K562 (cell line): ENCODE measurements at regions not wholly inside any gene's neighbourhood (a gene's known extent, or its start where the extent isn't known, plus 50 kb on each side); places are given as distances from the start of the nearest gene placed in this dataset.

Experiments
- ATAC-seq: fragments of 200-7000 bp; cut with Tn5 transposase; 3 replicates; pipeline ENCODE4 v1.9.1; 2020; ENCODE audit warnings: moderate library complexity
- BruUV-seq: library from RNA; stranded (reverse); fragments of 400-500 nt; replicated peaks from 2 replicates; lab custom pipeline; 2021; lab: Mats Ljungman, UMichigan
- CTCF ChIA-PET: fragments of 300-600 bp; formaldehyde crosslinking; extraction: SDS; loops from one replicate; lab custom pipeline; 2021; ENCODE audit warnings: low intra/inter-chr PET ratio; lab: Yijun Ruan, JAX
- POLR2A ChIA-PET: fragments of 300-600, 350-650 bp; sonication (Branson Sonifier 250); formaldehyde crosslinking; extraction: SDS; loops from one replicate; lab custom pipeline; 2021; ENCODE audit warnings: antibody characterized with exemption, inconsistent platforms; lab: Yijun Ruan, JAX
- DNase-seq, 4 experiments: peaks; one replicate each; pipeline versions ENCODE4 v3.0.0 to v3.0.0-alpha.2; 2011 to 2018; ENCODE audit warnings: low spot score in 3 of 4, mixed read lengths in 3 of 4; ENCODE audit errors: extremely low read depth in 1 of 4
- FAIRE-seq: peaks from 2 replicates; lab custom pipeline; 2011; peaks lifted over from hg19 to GRCh38; lab: Jason Lieb, UNC
- H2AFZ ChIP-seq: 2 replicates; pipeline ENCODE4 v1.6.0; 2011; ENCODE audit warnings: low read depth, low read length, control low read depth, inconsistent platforms
- H3K27ac ChIP-seq: fragments of 200-600 bp; 3 replicates; pipeline ENCODE4 v1.8.0; 2011; ENCODE audit warnings: low read depth, mild to moderate bottlenecking, control low read depth, inconsistent platforms, low read length, moderate library complexity, mixed read lengths; ENCODE audit errors: extremely low read depth
- H3K27me3 ChIP-seq, 2 experiments: fragments of 300-600 bp in 1 of 2; 2 replicates in 1 of 2; 3 replicates in 1 of 2; pipeline versions ENCODE4 v1.6.0 to v1.8.0; 2011; ENCODE audit warnings: inconsistent platforms in 2 of 2, low read length in 2 of 2, mild to moderate bottlenecking in 1 of 2, mixed read lengths in 1 of 2, moderate library complexity in 1 of 2; ENCODE audit not compliant: control insufficient read depth in 2 of 2, insufficient read depth in 2 of 2
- H3K36me3 ChIP-seq: fragments of 300-600 bp; 3 replicates; pipeline ENCODE4 v1.8.0; 2011; ENCODE audit warnings: mild to moderate bottlenecking, low read length, inconsistent platforms; ENCODE audit not compliant: control insufficient read depth, insufficient read depth
- H3K4me1 ChIP-seq, 2 experiments: fragments of 200-600 bp in 1 of 2; replicated peaks in 1 of 2; 2 replicates in 1 of 2; 3 replicates in 1 of 2; pipeline versions ENCODE4 v1.5.1 to v1.8.0; 2011; ENCODE audit warnings: inconsistent platforms in 2 of 2, low read length in 2 of 2, mild to moderate bottlenecking in 1 of 2, mixed read lengths in 1 of 2, moderate library complexity in 1 of 2; ENCODE audit not compliant: control insufficient read depth in 2 of 2, insufficient read depth in 2 of 2
- H3K4me2 ChIP-seq: 2 replicates; pipeline ENCODE4 v1.6.1; 2011; ENCODE audit warnings: low read length, control low read depth, inconsistent platforms, mixed read lengths; ENCODE audit not compliant: insufficient read depth
- H3K4me3 ChIP-seq: fragments of 200-600 bp; sonication (generic), shearing (Covaris generic); 2 replicates; pipeline ENCODE4 v1.5.1; 2016; ENCODE audit warnings: control low read depth, inconsistent platforms
- H3K79me2 ChIP-seq: fragments of 200-600 bp; 3 replicates; pipeline ENCODE4 v1.8.0; 2011; ENCODE audit warnings: low read length, inconsistent platforms; ENCODE audit not compliant: control insufficient read depth, insufficient read depth
- H3K9ac ChIP-seq, 2 experiments: 2 replicates each; pipeline versions ENCODE4 v1.6.0 to v1.6.1; 2011; ENCODE audit warnings: low read depth in 2 of 2, low read length in 2 of 2, control low read depth in 1 of 2, inconsistent platforms in 1 of 2, mild to moderate bottlenecking in 1 of 2, mixed read lengths in 1 of 2; ENCODE audit not compliant: insufficient read depth in 1 of 2
- H3K9me1 ChIP-seq: one replicate; pipeline ENCODE4 v1.6.0; 2011; ENCODE audit warnings: inconsistent platforms, mild to moderate bottlenecking, low read length, moderate library complexity; ENCODE audit not compliant: control insufficient read depth, insufficient read depth
- H3K9me3 ChIP-seq: replicated peaks from 2 replicates; pipeline ENCODE4 v1.5.1; 2011; ENCODE audit warnings: low read depth, low read length, inconsistent platforms; ENCODE audit not compliant: control insufficient read depth, insufficient read depth
- H4K20me1 ChIP-seq: replicated peaks from 2 replicates; pipeline ENCODE4 v1.6.1; 2011; ENCODE audit warnings: low read length, inconsistent platforms, mixed read lengths; ENCODE audit not compliant: control insufficient read depth, insufficient read depth
- ATF1 ChIP-seq, 2 experiments: fragments of 450-650 bp in 1 of 2; IDR thresholded peaks; 2 replicates each; pipeline ENCODE4 v1.6.1; 2016; ENCODE audit warnings: missing compliant biosample characterization in 1 of 2, missing genetic modification characterization in 1 of 2
- CHCHD3 ChIP-seq: fragments of 250-450 bp; sonication (Bioruptor Pico); IDR thresholded peaks from 2 replicates; pipeline ENCODE4 v2.1.2; 2022; ENCODE audit warnings: mild to moderate bottlenecking
- E2F6 ChIP-seq, 2 experiments: IDR thresholded peaks; 2 replicates each; pipeline ENCODE4 v1.6.1; 2011; ENCODE audit warnings: borderline replicate concordance in 1 of 2, control low read depth in 1 of 2, low read depth in 1 of 2, low read length in 1 of 2, mild to moderate bottlenecking in 1 of 2, mixed read lengths in 1 of 2, moderate library complexity in 1 of 2; ENCODE audit not compliant: insufficient read depth in 1 of 2, insufficient read length in 1 of 2, poor library complexity in 1 of 2, severe bottlenecking in 1 of 2; ENCODE audit errors: extremely low read depth in 1 of 2
- HNRNPH1 ChIP-seq: fragments of 200-400 bp; formaldehyde crosslinking; optimal IDR thresholded peaks from 2 replicates; pipeline ENCODE3; 2017; ENCODE audit warnings: low read depth, mild to moderate bottlenecking, low read length, moderate library complexity
- MCM5 ChIP-seq: fragments of 450-650 bp; IDR thresholded peaks from 2 replicates; pipeline ENCODE4 v1.6.1; 2016; ENCODE audit warnings: low read depth
- NCOA1 ChIP-seq: fragments of 450-650 bp; IDR thresholded peaks from 2 replicates; pipeline ENCODE4 v1.6.1; 2016; ENCODE audit warnings: low read depth
- NEUROD1 ChIP-seq: fragments of 150-350 bp; IDR thresholded peaks from 2 replicates; pipeline ENCODE4 v1.6.1; 2014; ENCODE audit warnings: borderline replicate concordance, low read length, low read depth; ENCODE audit not compliant: partially characterized antibody
- PHTF2 ChIP-seq: fragments of 250-450 bp; sonication (Bioruptor Pico); IDR thresholded peaks from 2 replicates; pipeline ENCODE4 v1.5.0; 2021; ENCODE audit warnings: mild to moderate bottlenecking
- RBM39 ChIP-seq: fragments of 200-400 bp; formaldehyde crosslinking; optimal IDR thresholded peaks from 2 replicates; pipeline ENCODE3; 2018; ENCODE audit warnings: low read depth, low read length
- SAFB2 ChIP-seq: fragments of 200-400 bp; formaldehyde crosslinking; IDR thresholded peaks from 2 replicates; pipeline ENCODE4 v1.6.1; 2018; ENCODE audit warnings: borderline replicate concordance, low read length, low read depth, moderate library complexity; ENCODE audit not compliant: severe bottlenecking
- SLC30A9 ChIP-seq: fragments of 250-450 bp; sonication (Bioruptor Pico); IDR thresholded peaks from 2 replicates; pipeline ENCODE4 v1.8.0; 2022; ENCODE audit warnings: mild to moderate bottlenecking, moderate library complexity
- SMAD3 ChIP-seq: fragments of 450-650 bp; formaldehyde crosslinking; conservative IDR thresholded peaks from 2 replicates; pipeline ENCODE4 v1.4.0; 2020; ENCODE audit warnings: mild to moderate bottlenecking
- SMAD4 ChIP-seq: fragments of 250-450 bp; sonication (Bioruptor Pico); conservative IDR thresholded peaks from 2 replicates; pipeline ENCODE4 v1.8.0; 2021; ENCODE audit warnings: inconsistent platforms, mild to moderate bottlenecking, moderate library complexity
- SMARCA5 ChIP-seq: fragments of 450-650 bp; IDR thresholded peaks from 2 replicates; pipeline ENCODE4 v1.6.1; 2016
- TAF9B ChIP-seq: fragments of 450-650 bp; IDR thresholded peaks from 2 replicates; pipeline ENCODE4 v1.6.1; 2018; ENCODE audit warnings: mild to moderate bottlenecking; ENCODE audit not compliant: partially characterized antibody
- U2AF2 ChIP-seq: fragments of 200-400 bp; formaldehyde crosslinking; optimal IDR thresholded peaks from 2 replicates; pipeline ENCODE3; 2017; ENCODE audit warnings: low read depth, mild to moderate bottlenecking, low read length
- ZFP1 ChIP-seq: fragments of 450-650 bp; formaldehyde crosslinking; IDR thresholded peaks from 2 replicates; pipeline ENCODE4 v1.4.0; 2020; ENCODE audit warnings: mild to moderate bottlenecking, mixed read lengths
- ZNF274 ChIP-seq: IDR thresholded peaks from 2 replicates; pipeline ENCODE4 v1.6.1; 2011; ENCODE audit warnings: low read depth, mild to moderate bottlenecking, low read length, moderate library complexity, borderline replicate concordance
- ZNF764 ChIP-seq: fragments of 250-450 bp; sonication (Bioruptor Pico); IDR thresholded peaks from 2 replicates; pipeline ENCODE4 v1.4.0; 2020; ENCODE audit warnings: low read depth, mild to moderate bottlenecking, moderate library complexity
- WGBS: fragments of 100-300 bp; shearing (Covaris generic); methylation state at CpG from one replicate; pipeline ENCODE4 v1.1.6; 2016; ENCODE audit warnings: low coverage, mixed read lengths; ENCODE audit not compliant: insufficient coverage; ENCODE audit errors: missing lambda C conversion rate; 5-methylcytosine and 5-hydroxymethylcytosine counted together
- in situ Hi-C: fragments of 300-500 bp; cut with MboI; formaldehyde crosslinking; loops from 4 replicates; pipeline ENCODE4 v1.15.0; 2018; ENCODE audit warnings: inconsistent platforms, mixed read lengths
- intact Hi-C: fragments of 100-400 bp; cut with micrococcal nuclease; formaldehyde crosslinking; loops from 2 replicates; pipeline ENCODE4 v1.14.2; 2022
- TF ChIP-seq, protein P1 (sequence below): fragments of 250-450 bp; sonication (Bioruptor Pico); IDR thresholded peaks from 2 replicates; pipeline ENCODE4 v1.8.0; 2021; ENCODE audit warnings: mild to moderate bottlenecking, moderate library complexity

DNA sequence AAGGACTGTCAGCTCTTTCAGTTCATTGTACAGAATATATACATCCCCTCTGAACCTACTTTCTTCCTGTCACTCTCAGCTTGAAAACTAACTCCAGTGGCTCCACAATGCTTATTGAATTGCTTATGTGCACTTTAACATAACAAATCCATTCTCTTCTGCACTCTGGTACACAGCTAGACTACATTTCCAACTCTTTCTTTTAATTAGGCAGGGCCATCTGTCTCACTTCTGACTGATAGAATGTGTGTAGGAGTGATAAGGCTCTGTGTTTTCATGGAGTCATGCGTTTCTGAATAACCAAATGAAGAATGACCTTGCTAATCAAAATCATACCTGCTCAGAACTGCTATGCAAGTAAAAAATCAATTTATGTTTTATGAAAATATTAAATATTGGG, 278.5 kb upstream of the CCDC179 start (continued):
- TF ChIP-seq TAF9B = no peak
- no peak for TF ChIP-seq SMAD3
- TF ChIP-seq NEUROD1 = no peak
- no peak for TF ChIP-seq SMARCA5
- TF ChIP-seq MCM5 = no peak
- TF ChIP-seq RBM39 = no peak
- TF ChIP-seq NCOA1 = no peak
- no peak for TF ChIP-seq SLC30A9 (CRISPR knock-in tag)
- TF ChIP-seq, protein P1, sequence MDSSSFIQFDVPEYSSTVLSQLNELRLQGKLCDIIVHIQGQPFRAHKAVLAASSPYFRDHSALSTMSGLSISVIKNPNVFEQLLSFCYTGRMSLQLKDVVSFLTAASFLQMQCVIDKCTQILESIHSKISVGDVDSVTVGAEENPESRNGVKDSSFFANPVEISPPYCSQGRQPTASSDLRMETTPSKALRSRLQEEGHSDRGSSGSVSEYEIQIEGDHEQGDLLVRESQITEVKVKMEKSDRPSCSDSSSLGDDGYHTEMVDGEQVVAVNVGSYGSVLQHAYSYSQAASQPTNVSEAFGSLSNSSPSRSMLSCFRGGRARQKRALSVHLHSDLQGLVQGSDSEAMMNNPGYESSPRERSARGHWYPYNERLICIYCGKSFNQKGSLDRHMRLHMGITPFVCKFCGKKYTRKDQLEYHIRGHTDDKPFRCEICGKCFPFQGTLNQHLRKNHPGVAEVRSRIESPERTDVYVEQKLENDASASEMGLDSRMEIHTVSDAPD (CRISPR knock-in tag) = no peak
- no peak for TF ChIP-seq CHCHD3 (CRISPR knock-in tag)

DNA sequence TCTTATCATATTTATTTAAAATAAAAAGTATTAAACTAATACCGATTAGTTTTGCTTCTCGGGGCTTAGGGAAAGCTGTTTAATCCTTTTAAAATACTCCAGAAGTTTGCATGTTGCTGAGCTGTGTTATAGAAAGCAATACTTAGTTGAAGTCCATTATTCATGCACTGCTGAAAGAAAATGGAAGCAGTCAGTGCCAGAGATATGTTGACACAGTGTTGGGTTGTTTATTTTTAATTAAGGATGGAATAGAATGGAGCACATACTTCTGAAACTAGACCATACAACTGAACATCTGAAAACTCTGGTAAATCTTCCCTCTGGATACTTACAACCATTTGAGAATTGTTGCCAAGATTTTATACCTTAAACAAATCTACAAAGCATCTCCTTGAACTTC, 282.7 kb upstream of the CCDC179 start:
- in situ Hi-C loops (no loop called here), intact Hi-C loops (no loop called here)
- Histone ChIP-seq H4K20me1 (no peaks in the 10 kb centered on the region), H3K9me3 (no peaks in the 10 kb centered on the region; the same call in 1 of the 2 replicates), H3K9me1 (no peaks in the 10 kb centered on the region), H3K79me2 (no peaks in the 10 kb centered on the region), H3K4me1 (no peaks in the 10 kb centered on the region), H3K27me3 (no peaks in the 10 kb centered on the region), H3K9ac (no peak overlapping the region), H3K4me3 (no peak overlapping the region), H3K36me3 (no peaks in the 10 kb centered on the region), H2AFZ (no peak overlapping the region), H3K4me2 (no peak overlapping the region), H3K27ac (no peak overlapping the region)
- CTCF ChIA-PET = no interaction called here
- BruUV-seq = no TSS peak
- DNase-seq = no peak
- no peak for FAIRE-seq
- no peak for ATAC-seq
- 0% methylated on average over 2 of the region's 2 CpGs for WGBS
- POLR2A ChIA-PET = no interaction called here
- no peak for TF ChIP-seq ATF1 (CRISPR knock-in tag; IDR thresholded peaks at IDR 0.05)
- no peak for TF ChIP-seq ATF1 (tag; IDR thresholded peaks at IDR 0.05)
- no peak for TF ChIP-seq ZNF764 (CRISPR knock-in tag)
- TF ChIP-seq U2AF2 = no peak
- no peak for TF ChIP-seq SMAD4 (CRISPR knock-in tag)
- no peak for TF ChIP-seq ZNF274
- TF ChIP-seq SAFB2 = no peak
- TF ChIP-seq E2F6 (IDR thresholded peaks at IDR 0.05; ENCODE audit: borderline replicate concordance in 1 of 2, extremely low read depth in 1 of 2, insufficient read depth in 1 of 2, insufficient read length in 1 of 2, low read depth in 1 of 2, low read length in 1 of 2, poor library complexity in 1 of 2, severe bottlenecking in 1 of 2) = no peak
- no peak for TF ChIP-seq HNRNPH1
- TF ChIP-seq ZFP1 (CRISPR knock-in tag) = no peak
- no peak for TF ChIP-seq PHTF2 (CRISPR knock-in tag)
